Muscle layer of colon (tissue), 2 donors: ENCODE measurements at regions not wholly inside any gene's neighbourhood (a gene's known extent, or its start where the extent isn't known, plus 50 kb on each side); places are given as distances from the start of the nearest gene placed in this dataset.

ENCODE experiments used
- H3K27ac ChIP-seq: one replicate; pipeline ENCODE4 v1.7.0; 2013; ENCODE audit warnings: low read depth, mild to moderate bottlenecking, low read length, moderate library complexity
- H3K27me3 ChIP-seq, 2 donors: one replicate each; pipeline ENCODE4 v1.7.0; 2013; ENCODE audit warnings: low read length in 2 of 2, mild to moderate bottlenecking in 2 of 2; ENCODE audit not compliant: insufficient read depth in 2 of 2, control insufficient read depth in 1 of 2
- H3K36me3 ChIP-seq: one replicate; pipeline ENCODE4 v1.7.0; 2013; ENCODE audit warnings: mild to moderate bottlenecking, low read length; ENCODE audit not compliant: insufficient read depth
- H3K4me1 ChIP-seq: one replicate; pipeline ENCODE4 v1.7.0; 2013; ENCODE audit warnings: mild to moderate bottlenecking, low read length; ENCODE audit not compliant: insufficient read depth
- H3K4me3 ChIP-seq, 2 donors: one replicate each; pipeline ENCODE4 v1.7.0; 2013; ENCODE audit warnings: low read length in 2 of 2, low read depth in 1 of 2, mild to moderate bottlenecking in 1 of 2, moderate library complexity in 1 of 2
- H3K9ac ChIP-seq: one replicate; pipeline ENCODE4 v1.7.0; 2013; ENCODE audit warnings: low read length
- H3K9me3 ChIP-seq: one replicate; pipeline ENCODE4 v1.7.0; 2013; ENCODE audit warnings: mild to moderate bottlenecking, low read length
- donor health status: abdominal sarcoma.
- donor health status: Adenocarcinoma of cecum.

DNA sequence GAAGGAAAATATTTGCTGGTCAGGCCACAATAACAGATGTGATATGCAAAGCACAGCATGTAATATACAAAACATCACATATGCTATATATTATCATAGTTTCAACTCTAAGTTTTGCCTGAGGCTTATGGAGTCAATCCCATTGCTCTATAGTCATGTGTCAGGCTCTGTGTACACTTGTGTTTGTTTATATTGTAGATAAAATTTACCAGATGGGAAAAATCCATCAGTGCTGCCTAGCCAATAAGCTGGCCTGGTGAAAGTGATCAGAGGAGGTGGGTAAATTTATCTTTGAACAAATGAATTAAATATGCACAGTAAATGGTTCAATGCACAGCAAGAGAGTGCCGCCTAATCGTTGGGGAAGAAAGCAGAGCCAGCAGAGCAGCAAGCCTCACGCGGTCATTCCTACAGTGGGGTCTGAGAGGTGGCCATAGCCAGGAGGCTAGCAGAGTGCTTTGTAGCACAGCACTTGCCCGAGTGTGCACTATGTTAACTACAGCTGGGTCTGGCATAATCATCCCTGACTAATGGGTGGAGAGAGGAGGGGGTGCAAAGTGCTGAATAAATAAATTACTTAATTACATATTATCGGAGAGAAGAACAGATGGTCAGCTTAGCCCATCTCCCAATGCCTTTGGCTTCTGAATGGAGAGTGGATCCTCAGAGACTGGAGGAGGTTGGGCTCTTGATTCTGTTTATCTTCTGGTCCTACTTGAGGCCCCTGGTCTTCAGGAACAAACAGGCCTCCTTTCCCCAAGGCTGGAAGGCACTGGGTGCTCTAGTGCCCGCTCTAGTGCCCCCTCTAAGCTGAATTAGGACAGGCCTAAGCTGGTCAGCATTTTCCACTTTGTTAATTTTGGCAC is 153.5 kb downstream of the MAT2B start:
- Histone ChIP-seq H3K9ac (no peak overlapping the region), H3K4me1 (no peaks in the 10 kb centered on the region), H3K9me3 (no peaks in the 10 kb centered on the region), H3K27me3 (no peaks in the 10 kb centered on the region), H3K4me3 (no peak overlapping the region), H3K36me3 (no peaks in the 10 kb centered on the region), H3K27ac (no peak overlapping the region)

DNA sequence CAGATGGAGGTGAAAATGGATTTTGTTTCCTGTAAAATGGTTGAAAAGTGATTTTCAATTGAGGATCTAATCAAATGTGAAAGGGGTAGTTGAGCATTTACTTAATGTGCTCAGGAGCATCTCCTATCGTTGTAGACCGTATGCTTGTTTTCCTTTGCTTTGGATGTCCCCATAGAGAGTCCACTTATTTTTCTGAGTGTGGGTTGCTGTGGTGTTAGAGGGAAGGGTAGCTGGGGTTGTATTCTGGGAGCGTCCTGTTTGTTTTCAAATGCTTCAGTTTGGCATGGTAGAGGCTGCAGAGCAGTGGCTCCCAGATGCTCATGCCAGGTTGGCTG is 154.1 kb downstream of the MAT2B start:
- Histone ChIP-seq H3K9ac (no peak overlapping the region), H3K36me3 (no peaks in the 10 kb centered on the region), H3K9me3 (no peaks in the 10 kb centered on the region), H3K27me3 (no peaks in the 10 kb centered on the region), H3K4me1 (no peaks in the 10 kb centered on the region), H3K4me3 (no peak overlapping the region), H3K27ac (no peak overlapping the region)

DNA sequence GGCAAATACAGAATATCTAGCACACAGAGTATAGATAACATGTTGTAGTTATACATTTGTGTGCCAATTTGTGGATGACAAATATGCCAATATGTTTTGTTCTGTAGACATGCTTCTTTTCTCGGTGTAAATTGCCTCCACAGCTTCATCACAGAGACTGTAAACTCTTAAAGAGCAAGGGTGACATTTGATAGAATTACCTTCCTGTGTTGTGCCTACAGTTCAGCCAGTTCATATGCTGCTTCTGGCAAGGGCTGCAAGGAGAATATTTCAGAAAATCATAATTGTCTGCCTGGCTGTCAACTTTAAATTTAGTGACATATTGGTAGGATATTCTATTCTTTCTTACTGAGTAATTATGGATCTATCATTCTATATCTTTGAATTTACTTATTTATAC is 155.1 kb downstream of the MAT2B start:
- H3K9ac ChIP-seq = no peak overlapping the region
- H3K4me3 ChIP-seq = no peak overlapping the region
- no peaks in the 10 kb centered on the region for H3K36me3 ChIP-seq
- no peaks in the 10 kb centered on the region for H3K4me1 ChIP-seq
- H3K27me3 ChIP-seq = no peaks in the 10 kb centered on the region
- H3K27ac ChIP-seq = no peak overlapping the region
- H3K9me3 ChIP-seq = no peaks in the 10 kb centered on the region

DNA sequence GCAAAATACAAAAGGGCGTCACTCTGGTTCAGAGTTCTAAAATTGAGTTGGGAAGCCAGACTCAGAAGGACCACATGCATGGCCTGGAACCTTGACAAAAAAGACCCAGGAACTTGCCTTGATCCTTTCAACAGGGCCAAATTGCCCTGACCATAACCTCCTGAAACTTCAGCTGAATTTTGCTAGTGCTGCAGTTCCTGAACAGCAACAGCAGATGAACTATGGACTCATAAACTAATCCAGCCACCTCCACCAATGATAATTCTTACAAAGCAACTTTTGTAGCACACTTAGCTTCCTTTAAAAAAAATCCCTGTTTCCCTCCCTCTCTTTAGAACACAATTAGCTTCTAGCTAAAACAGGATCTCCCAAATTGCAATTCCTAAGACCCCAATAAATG is 155.9 kb downstream of the MAT2B start:
- Histone ChIP-seq H3K27me3 (no peaks in the 10 kb centered on the region), H3K36me3 (no peaks in the 10 kb centered on the region), H3K27ac (no peak overlapping the region), H3K4me1 (no peaks in the 10 kb centered on the region), H3K9me3 (no peaks in the 10 kb centered on the region), H3K9ac (no peak overlapping the region), H3K4me3 (no peak overlapping the region)

DNA sequence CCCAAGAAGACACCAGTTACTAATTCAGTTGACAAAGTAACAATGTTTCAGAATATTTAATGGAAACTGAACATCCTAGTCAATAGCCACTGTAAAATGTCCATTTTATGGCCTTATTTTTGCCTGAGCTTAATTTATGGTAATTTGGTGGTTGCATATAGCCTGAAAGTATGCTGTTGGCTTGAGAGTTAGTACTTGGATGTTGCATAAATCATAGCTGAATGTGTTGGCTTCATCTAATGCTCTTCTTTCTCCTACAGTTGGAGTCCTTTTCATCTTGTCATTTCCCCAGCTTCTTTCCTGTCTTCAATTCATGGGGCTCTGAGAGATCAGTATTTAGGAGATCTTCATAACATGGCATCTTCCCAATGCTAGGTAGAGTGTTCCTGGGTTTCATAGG is 164.6 kb downstream of the MAT2B start:
- Histone ChIP-seq H3K4me1 (no peaks in the 10 kb centered on the region), H3K4me3 (no peak overlapping the region), H3K27me3 (no peaks in the 10 kb centered on the region), H3K9ac (no peak overlapping the region), H3K36me3 (no peaks in the 10 kb centered on the region), H3K27ac (no peak overlapping the region), H3K9me3 (no peaks in the 10 kb centered on the region)

DNA sequence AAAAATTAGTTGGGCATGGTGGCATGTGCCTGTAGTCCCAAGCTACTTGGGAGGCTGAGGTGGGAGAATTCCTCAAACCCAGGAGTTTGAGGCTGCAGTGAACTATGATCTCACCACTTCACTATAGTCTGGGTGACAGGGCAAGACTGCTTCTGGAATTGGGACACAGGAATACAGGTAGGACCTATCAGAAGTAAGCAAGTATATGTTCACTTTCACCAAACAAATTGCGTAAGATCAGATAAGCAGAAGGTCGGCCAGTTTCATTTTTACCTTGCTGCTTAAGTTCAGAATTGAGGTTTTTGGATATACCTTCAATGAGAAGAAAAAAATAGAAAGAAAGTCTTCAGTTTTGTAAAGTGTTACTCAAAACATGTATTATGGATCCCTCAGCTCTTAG is 171.7 kb downstream of the MAT2B start:
- Histone ChIP-seq H3K4me3 (no peak overlapping the region), H3K36me3 (no peaks in the 10 kb centered on the region), H3K9ac (no peak overlapping the region), H3K4me1 (no peaks in the 10 kb centered on the region), H3K27me3 (no peaks in the 10 kb centered on the region), H3K9me3 (no peaks in the 10 kb centered on the region), H3K27ac (no peak overlapping the region)

DNA sequence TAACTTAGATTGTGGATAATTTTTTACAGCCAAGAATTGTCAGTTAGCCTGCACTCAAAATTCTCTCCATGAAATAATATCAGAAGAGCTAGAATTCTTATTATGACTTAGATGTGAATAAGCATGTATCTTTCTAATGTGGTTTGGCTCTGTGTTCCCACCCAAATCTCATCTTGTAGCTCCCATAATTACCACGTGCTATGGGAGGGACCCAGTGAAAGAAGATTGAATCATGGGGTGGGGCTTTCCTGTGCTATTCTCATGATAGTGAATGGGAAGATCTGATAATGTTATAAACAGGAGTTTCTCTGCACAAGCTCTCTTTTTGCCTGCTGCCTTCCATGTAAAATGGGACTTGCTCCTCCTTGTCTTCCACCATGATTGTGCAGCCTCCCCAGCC is 176.8 kb downstream of the MAT2B start:
- Histone ChIP-seq H3K9me3 (no peaks in the 10 kb centered on the region), H3K9ac (no peak overlapping the region), H3K27ac (no peak overlapping the region), H3K4me3 (no peak overlapping the region), H3K27me3 (no peaks in the 10 kb centered on the region), H3K4me1 (no peaks in the 10 kb centered on the region), H3K36me3 (no peaks in the 10 kb centered on the region)

DNA sequence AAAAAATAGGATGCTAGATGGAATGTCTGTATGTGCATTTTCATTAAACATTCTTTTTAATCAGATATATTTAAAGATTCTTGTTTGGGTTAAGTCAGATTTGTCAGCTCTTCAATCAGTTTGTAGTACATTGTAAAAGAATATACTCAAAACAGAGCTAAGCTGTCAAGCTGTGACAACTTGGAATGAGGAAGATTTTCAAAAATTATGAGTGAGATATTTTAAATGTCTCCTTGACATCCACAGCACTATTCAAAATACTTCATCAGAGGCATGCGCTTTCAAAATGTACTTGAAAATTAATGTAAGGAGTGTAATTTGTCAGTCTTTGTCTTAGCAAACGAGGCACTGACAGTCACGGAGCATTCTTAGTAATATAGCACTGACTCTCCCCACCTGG is 182.0 kb downstream of the MAT2B start:
- no peaks in the 10 kb centered on the region for H3K9me3 ChIP-seq

DNA sequence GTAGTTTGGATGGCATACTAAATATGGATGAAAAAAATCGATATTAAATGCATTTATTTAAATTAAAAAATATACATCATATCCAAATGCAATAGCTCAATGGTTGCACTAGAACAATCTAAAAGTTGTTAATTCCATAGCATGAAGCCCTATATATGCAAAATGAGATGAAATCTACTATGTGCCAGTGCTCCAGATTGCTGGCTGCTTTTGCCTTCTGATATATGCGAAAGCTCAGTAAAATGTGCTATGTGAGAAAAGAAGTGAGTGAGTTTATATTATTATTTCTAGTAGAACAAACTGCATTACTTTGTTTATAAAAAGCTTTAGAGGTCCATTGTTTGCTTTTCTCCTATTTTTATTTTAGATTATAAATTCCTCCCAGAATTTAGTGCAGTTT is 186.7 kb downstream of the MAT2B start:
- H3K27me3 ChIP-seq = no peaks in the 10 kb centered on the region

More for the DNA sequence above, 182.0 kb downstream of the MAT2B start:
- Histone ChIP-seq H3K4me1 (no peaks in the 10 kb centered on the region), H3K36me3 (no peaks in the 10 kb centered on the region), H3K27me3 (no peaks in the 10 kb centered on the region), H3K9ac (no peak overlapping the region), H3K4me3 (no peak overlapping the region), H3K27ac (no peak overlapping the region)

DNA sequence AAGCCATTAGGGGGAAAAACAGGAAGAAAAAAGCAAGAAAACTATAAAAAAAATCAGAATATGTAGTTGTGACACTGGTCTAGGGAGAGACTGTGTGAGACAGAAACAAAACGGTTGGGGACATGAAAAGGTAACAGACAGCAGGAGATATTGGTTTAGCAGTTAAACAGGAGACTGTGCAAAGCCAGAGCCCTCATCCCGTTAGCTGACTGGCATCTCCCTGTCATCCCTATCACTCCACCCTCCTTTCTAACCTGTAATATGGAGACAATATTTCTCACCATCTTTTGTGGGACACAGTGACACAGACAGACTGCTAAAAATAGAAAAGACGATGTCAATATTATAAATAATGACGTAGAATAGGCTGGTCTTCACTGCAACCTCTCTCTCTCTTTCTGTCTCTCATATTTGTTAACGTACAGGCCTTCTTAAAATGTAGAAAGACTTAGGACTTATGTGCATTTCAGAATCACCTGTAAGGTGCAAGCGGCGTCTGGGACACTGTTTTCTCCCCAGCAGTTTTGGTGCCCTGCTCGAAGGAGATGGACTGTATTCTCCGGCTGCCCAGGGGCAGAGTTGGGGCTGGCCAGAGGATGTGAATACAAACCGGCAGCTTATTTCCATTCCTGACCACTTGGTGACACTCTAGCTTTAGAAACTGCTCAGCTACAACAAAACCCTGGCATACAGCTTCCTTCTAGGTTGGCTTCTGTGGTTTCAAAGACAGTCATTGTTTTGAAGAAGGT is 190.6 kb downstream of the MAT2B start:
- Histone ChIP-seq H3K4me1 (no peaks in the 10 kb centered on the region), H3K27ac (no peak overlapping the region), H3K4me3 (no peak overlapping the region), H3K36me3 (no peaks in the 10 kb centered on the region), H3K9ac (no peak overlapping the region), H3K9me3 (no peaks in the 10 kb centered on the region), H3K27me3 (no peaks in the 10 kb centered on the region)

More for the DNA sequence above, 186.7 kb downstream of the MAT2B start:
- H3K9ac ChIP-seq = no peak overlapping the region
- no peaks in the 10 kb centered on the region for H3K9me3 ChIP-seq
- no peaks in the 10 kb centered on the region for H3K4me1 ChIP-seq
- H3K36me3 ChIP-seq = no peaks in the 10 kb centered on the region
- H3K27ac ChIP-seq = no peak overlapping the region
- no peak overlapping the region for H3K4me3 ChIP-seq

DNA sequence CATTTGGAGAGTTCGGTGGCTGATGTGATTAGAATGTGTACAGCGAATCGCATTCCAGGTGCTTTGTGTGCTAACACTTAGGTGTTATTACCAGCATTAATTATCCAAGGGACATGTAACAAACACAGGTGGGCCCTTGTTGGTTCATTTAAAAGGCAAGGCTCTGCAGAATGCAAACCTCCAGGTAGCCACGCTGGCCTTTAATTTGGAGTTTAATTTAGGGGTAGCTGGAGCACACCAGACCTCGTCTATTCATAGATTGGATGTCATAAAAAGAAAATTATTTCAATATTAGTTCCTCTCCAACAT is 191.1 kb downstream of the MAT2B start:
- Histone ChIP-seq H3K4me1 (no peaks in the 10 kb centered on the region), H3K9me3 (no peaks in the 10 kb centered on the region), H3K9ac (no peak overlapping the region), H3K27ac (no peak overlapping the region), H3K36me3 (no peaks in the 10 kb centered on the region), H3K4me3 (no peak overlapping the region), H3K27me3 (no peaks in the 10 kb centered on the region)
